ENCODE measurements at regions not wholly inside any gene's neighbourhood (a gene's known extent, or its start where the extent isn't known, plus 50 kb on each side); places are given as distances from the start of the nearest gene placed in this dataset.

DNA sequence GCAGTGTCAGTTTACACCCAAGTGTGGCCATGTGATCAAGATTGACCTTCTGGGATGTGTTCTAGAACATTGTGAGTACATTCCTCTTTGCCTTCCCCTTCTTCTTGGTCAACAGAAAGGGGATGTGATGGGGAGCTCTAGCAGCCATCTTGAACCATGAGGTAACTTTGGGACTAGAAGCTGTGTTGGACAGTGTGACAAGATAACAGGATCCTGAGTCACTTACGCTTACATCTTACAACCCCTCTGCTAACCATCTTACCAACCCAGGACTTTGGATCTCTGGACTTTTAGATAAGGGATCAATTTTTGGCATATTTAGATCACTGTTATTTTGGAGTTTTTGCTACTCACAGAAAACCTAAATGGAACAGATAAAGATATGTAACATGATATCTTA, 625.6 kb downstream of the BCOR start:
- TF ChIP-seq, protein P1, sequence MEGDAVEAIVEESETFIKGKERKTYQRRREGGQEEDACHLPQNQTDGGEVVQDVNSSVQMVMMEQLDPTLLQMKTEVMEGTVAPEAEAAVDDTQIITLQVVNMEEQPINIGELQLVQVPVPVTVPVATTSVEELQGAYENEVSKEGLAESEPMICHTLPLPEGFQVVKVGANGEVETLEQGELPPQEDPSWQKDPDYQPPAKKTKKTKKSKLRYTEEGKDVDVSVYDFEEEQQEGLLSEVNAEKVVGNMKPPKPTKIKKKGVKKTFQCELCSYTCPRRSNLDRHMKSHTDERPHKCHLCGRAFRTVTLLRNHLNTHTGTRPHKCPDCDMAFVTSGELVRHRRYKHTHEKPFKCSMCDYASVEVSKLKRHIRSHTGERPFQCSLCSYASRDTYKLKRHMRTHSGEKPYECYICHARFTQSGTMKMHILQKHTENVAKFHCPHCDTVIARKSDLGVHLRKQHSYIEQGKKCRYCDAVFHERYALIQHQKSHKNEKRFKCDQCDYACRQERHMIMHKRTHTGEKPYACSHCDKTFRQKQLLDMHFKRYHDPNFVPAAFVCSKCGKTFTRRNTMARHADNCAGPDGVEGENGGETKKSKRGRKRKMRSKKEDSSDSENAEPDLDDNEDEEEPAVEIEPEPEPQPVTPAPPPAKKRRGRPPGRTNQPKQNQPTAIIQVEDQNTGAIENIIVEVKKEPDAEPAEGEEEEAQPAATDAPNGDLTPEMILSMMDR (IDR thresholded peaks at IDR 0.05) = no peak
- TF ChIP-seq POLR2A (IDR thresholded peaks at IDR 0.05) (no peak), EP300 (IDR thresholded peaks at IDR 0.05; ENCODE audit: low read depth) (no peak), POLR2AphosphoS5 (IDR thresholded peaks at IDR 0.05) (no peak)

Measured in transverse colon (tissue), 4 donors.